NCI-H2171 (cell line): ENCODE measurements at regions not wholly inside any gene's neighbourhood (a gene's known extent, or its start where the extent isn't known, plus 50 kb on each side); places are given as distances from the start of the nearest gene placed in this dataset.

ENCODE experiments used
- DNase-seq: peaks from one replicate; lab custom pipeline; 2025; lab: John Stamatoyannopoulos, UW

DNA sequence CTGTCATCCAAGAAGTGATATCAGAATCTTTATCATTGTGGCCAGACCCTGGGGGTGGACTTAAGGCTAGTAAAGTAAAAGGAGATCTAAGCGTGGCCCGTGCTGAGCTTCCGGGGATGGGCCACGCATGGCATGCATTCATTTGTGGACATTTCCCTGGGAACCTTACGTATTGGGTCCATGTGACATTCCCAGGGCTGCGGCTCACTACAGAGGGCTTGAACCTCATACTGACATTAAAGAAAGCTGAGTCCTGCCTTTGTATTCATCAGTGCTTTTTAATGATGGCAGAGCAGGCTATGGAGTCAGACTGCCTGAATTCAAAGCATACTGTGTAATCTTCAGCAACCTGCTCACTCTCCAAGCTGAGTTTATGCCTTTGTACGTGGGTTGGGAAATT lies 152.2 kb upstream of the AFDN start:
- no peak for DNase-seq

DNA sequence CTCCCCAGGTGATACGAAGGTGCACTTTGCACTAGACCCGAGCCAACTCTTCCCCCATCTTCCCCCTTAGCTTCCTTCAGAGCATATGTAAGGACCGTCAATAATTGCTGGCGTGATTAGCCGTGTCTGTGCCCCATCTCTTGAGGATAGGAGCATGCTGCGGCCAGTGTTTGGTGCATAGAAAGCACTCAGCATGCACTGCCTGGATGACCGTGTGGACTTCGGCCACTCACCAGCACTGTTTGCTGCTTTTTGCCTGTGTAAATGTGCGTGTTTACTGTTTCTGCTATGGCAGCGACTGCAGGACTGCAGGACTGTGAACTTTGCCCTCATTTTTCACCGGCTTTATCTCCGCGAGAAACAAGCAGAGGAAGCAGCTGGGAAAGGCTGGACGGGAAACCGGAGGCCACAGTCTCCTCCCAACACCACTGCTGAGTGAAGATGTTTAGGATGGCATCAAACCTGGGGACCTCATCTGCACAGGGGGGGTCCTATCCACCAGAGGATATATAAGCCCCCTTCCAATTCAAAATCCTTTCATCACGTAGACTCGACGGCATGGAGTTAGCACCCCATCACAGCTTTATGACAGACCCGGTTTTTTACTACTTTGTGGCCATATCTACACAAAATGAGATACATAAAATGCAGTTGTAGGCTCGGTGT lies 150.6 kb upstream of the AFDN start:
- no peak for DNase-seq

DNA sequence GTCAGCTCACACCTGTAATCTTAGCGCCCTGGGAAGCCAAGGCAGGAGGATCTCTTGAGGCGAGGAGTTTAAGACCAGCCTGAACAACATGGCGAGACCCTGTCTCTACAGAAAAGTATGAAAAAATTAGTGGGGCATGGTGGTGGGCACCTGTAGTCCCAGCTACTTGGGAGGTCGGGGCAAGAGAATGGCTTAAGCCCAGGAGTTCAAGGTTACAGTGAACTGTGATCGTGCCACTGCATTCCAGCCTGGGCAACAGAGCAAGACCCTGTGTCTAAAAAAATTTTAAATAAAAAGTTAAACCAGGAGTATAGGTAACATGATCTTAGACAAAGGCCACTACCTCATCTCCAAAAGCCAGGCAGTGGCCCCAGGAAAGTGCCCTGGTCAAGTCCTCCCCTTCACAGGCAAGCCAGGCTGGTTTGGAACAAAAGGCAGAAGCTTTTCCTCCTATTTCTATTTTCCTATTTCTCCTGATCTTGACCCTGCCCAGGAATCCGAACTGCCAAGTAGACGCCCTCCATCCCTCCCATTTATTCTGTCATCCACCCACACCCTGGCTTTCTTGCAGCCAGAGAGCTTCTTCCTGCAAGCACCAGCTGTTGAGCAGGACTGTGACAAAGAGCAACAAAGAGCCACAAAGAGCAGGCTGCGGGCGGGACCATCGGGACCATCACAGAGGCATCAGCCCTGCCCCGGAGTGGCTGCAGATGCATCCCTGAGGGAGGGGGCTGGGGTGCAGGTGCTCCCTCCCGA lies 149.9 kb upstream of the AFDN start:
- DNase-seq: peak; percentile 32

DNA sequence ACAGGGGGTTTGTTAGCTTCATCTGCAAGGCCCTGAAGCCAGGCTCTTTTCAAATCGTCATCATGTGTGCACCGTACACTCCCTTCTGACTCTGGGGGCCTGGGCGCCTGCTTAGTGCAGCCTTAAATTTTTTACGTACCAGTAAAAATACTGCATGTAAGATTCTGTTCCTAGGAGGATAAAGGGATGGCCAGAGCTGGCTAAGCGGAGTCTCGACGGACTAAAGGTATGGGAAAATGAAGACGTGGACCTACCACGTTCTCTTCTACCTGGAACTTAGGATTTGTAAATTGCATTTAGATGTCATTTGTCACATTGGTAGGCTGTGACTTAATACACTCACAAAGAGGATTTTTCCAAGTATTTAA lies 149.3 kb upstream of the AFDN start:
- no peak for DNase-seq

DNA sequence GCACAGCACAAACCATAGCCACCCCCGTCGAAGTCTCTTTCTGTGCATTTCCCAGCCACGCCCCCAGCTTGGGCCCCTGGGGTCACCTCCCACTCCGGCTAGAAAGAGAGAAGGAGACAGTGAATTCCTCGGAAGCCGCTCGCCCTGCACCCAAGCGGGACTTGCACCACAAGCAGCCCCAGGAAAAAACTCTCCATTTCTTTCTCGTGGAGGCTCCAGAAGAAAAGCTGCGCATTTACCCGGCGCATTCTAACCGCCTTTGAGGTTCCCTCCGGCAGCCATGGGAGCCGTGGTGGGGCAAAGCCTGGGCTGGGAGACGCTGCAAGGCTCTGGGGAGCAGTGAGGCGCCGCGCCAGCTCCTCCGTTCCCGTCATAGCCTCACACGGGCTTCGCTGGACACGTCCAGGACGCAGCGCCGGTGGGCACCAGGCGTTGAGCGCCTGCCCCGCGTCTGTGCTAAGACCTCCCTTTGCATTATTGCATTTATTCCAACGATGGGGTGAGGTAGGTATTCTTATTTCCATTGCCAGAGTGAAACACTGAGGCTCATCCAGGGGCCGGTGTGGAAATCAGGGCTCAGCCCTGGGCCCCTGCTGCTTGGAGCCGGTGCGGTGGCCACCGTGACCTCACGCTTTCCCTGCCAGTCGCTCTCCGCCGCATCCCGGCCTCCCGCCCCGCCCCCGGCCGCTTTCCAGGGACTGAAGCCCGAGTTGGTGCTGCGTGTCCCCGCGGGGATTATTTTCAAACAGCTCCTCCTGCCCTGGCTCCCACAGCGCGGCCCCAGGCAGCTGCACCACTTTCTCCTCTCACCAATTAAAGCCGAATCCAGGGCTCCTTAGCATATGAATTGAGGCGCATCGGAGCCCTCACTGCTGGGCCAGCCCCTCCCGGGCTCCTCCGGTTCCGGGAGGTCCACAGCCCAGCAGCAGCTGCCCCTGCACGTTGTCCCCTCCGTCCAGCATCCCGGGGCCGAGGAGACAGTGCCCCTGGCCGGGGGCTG lies 148.3 kb upstream of the AFDN start:
- peak; percentile 37 for DNase-seq

DNA sequence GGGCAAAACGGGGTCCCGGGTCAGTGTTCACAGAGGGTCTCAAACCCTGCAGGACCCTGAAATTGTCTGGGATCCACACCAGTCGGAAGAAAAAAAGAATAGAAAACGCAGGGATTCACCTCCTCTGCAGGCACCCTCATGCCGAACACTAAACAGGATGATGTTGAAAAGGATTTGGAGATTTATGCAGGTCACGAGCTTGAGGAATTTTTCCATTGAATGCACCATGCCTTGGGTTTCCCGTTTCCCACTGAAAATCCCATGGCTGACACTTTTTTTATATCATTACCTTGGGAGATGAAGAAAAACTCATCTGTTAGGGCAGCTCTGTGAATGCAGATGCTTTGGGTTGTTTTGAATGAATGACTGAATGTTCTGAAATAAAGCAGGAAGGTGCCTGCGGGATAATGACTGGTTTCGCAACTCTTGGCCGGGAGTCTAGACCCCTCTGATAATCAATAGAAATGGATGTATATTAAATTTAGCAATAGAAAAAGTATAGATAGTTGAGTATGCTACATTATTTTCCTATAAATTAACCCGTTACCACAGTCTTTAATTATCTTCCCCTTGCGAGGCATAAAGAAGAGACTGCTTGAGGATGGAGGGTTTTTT lies 147.5 kb upstream of the AFDN start:
- no peak for DNase-seq

DNA sequence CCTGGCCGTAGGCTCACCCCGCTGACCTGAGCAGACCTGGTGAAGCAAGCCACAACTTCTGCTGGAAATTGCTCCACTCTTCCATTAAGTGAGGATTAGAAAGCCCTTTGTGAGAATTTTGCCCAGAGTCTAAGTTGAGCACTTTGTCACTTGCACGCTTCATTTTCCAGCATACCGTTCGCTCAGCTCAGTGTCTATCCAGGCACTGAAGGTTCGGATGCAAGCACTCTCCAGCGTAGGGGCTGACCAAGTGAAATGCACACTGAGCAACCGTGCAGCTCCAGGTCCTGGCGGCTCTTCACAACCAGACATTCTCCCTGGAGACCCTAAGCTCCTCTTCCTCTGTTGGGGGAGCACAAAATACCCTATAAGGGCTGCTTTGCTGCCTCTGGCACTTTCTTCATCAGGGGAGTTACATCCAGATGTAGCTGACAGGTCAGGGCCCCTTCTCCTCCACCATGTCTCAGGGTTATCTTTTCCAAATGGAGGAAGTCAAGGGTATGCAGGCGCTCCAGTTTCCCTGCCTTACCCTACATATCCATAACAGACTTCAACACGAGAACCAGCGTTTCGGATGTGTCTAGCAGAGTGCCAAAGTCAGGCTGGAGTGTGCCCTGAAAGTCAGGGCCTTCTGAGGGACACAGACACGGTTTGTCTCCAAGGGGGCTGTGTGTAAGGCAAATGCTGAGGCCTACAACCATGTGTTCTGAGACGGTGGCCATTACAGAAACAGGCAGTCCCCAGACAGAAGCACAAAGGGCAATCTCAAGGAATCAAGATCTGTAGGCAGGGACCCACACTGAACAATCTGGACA lies 146.7 kb upstream of the AFDN start:
- DNase-seq: no peak

DNA sequence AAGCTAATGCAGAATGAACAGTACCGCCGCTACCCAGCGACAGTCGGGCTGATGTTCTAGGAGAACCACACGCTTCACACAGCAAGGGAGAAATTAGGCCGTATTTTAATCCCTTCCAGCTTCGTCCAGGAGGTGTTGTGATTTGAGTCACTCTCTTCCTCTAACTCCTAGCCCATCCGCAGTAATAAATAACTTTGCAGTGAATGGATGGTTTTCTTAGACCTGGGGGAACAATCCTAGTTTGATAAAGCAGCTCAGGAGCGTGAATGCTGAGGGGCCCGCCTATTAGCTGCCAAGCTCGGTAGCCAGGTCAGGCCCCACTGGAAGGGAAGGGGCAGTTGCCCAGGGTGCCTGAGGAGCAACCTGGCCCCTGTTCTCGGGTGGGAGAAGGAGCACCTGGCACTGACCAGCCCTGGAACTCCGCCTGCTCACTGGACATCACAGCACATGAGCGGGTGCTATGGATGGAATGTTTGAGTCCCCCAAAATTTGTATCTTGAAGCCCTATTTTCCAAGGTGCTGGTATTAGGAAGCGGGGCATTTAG lies 146.0 kb upstream of the AFDN start:
- DNase-seq: no peak

DNA sequence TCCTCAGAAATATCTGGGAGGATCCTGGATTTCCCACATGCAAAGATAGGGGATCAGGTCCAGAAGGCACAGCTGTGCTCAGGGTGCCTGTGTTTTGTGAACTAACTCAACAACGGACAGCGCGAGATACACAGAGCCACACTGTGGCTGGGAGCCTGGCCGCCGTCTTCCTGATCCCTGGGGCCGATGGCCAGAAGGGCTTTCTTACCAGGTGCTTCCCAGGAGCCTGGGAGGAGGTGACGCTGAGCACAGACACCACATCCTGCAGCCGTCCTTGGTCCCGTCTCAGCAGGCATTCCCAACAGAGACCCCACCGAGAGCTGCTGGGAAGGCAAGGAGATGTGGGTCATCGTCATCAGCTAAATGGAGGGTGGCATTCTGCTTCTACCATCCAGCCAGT lies 144.6 kb upstream of the AFDN start:
- DNase-seq: no peak

DNA sequence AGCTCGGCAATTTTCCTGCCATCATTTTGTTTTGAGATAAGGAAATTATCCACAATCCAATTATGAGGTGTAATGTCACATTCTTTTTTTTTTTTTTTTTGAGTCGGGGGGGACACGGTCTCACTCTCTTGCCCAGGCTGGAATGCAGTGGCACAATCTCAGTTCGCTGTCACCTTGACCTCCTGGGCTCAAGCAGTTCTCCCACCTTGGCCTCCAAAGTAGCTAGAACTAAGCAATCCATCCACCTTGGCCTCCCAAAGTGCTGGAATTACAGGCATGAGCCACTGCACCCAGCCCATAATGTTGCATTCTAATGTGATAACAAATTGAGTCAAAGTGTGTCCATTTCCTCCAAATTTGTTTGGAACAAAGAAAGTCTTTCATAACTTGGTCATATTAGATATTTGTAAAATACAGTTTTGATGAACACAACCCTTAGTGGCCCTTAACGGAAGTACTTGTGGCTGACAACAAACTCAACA lies 144.1 kb upstream of the AFDN start:
- DNase-seq: no peak

DNA sequence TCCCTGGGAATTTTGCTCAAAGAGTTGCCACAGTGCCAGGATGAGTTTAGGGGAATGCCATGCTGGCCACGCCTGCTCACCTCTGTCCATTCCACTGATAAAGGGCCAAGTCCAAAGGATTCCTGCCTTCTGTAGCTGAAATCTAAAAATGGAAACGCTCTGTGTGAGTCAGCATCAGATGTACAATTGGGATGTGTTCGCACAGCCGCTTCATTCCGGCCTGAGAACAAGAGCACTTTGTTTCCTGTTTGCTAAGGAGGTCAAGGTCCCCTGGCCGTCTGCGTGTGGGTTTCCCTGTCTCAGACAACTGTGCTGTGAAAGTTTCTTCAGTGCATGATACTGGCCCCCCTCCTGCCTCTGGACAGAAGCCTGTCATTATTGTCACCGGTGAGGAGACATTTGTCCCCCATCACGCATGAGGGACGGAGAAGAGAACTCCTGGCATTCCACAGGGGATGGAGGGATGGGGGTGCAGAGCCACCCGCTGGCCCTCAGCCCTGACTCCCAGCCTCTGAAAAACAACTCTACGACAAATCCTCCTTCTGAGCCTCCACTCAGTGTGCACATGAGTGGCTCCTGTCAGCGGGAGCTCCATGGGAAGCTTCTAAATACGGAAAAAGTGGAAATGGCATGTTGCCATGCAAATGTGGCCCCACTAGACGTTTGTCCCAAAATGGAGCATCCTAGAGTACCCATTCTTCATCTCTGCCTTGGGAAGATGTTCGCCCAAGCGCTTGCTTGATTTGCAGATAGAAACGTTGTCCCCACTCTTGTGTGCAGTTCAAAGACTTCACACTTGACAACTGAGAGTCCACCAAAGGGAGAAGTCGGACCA lies 143.5 kb upstream of the AFDN start:
- no peak for DNase-seq

DNA sequence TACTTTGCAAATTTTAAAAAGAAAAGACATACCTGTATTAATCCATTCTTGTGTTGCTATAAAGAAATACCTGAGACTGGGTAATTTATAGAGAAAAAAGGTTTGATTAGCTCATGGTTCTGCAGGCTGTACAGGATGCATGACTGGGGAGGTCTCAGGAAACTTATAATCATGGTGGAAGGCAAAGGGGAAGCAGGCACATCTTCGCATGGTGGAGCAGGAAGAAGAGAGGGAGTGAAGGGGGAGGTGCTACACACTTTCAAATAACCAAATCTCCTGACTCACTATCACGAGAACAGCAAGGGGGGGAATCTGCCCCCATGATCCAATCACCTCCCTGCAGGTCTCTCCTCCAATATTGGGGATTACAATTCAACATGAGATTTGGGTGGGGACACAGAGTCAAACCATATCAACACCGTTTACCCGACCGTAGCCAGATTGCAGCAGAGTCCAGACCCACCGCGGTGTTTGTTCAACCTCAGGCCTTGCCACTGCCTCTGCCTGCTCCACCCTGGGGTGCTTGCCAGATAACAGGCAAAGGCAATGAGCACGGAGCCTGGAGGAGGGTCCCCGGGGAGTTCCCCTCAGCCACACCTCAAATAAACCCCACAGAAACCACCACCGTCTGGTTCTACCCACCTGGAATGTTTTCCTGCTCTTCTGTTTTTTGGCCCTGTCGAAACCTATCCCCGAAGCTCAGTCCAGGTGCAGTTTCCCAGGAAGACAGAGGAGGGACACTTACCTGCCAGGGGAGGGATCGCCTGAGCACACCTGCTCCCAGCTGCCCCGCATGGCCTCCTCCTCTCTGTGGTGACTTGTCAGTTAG lies 142.2 kb upstream of the AFDN start:
- DNase-seq: peak; percentile 81

DNA sequence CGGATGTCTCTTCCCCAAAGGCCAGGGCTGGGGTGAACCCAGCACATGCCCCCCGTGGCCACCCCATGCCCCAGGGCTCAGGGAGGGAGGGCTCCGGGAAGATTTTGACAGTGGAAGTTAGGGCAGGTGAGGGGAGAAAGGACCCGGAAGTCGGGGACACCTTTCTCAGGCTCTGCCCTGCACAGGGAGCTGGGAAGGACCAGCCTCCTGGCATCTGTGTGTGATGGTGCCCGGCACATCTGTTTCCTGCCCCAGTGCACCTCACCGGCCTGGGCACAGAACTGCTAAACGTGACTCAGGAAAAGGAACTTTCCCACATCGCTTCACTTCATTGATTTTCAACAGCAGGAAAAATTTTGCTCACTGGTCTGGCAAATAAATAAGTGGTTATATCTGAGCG lies 141.1 kb upstream of the AFDN start:
- no peak for DNase-seq

DNA sequence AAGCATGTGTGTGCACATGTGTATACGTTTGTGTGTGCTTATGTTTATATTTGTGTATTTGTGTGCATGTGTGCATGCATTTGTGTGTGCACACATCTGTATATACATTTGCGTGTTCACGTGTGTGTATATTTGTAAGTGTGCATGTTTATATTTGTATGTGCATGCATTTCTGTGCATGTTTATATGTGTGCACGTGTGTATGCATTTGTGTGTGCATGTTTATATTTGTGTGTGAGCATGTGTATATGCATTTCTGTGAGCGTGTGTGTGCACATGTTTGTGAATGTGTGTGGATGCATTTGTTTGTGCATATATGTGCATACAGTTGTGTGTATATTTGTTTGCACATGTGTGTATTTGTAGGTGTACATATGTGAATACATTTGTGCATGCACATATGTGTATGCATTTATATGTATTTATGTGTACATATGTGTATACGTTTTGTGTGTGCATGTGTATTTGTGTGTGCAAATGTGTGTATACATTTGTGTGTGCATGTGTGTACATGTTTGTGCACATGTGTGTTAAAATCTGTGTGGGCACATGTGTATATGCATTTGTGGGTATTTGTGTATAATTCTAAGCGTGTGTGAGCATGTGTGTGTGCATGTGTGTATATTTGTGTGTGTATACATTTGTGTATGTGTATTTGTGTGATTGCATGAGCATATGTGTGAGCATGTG lies 140.4 kb upstream of the AFDN start:
- DNase-seq: no peak

DNA sequence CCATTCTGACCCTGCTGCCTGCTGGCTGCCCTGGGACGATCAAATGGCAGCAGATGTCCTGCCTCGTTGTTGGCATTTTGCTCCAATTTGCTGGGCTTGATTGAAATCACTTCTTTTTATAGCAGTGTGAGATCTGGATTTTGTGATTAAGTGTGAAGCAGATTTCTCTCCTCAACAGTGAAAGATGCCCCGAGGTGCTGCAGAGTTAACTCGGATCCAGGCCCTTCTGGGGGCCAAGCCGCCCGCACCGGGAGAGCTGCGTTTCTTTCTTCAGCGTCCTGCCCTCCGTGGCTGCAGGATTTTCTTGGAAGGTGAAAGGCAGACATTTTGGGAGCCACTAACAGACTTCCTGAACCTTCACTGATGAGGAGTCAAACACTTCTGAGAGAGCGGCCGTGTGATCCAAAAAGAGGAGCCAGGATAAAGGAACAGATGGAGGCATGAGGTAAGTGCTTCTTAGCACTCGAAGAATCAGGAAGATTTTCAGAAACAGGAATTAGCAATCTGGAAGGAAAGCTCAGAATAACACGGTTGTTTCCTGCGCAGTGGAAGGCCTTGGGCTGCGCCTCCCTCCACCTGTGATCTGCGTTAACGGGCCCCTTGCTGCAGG lies 139.5 kb upstream of the AFDN start:
- no peak for DNase-seq

DNA sequence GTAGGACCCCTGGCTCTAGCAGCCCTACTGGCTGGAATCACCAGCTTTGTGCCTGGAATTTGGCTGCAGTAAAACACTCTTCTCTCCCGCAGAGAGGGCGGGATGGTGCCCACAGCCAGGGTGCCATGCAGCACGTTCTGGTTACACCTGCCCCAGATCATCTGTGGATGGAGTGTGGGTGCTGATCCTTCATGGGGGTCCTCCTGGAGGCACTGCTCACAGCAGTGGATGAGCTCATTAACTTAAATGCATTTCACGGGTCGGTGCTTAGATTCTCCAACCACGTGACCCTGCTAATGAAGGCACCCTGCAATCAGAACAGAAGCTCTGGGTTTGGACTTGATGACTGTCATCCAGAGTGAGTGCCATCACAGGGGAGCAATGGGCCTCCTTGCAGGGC lies 138.6 kb upstream of the AFDN start:
- no peak for DNase-seq

DNA sequence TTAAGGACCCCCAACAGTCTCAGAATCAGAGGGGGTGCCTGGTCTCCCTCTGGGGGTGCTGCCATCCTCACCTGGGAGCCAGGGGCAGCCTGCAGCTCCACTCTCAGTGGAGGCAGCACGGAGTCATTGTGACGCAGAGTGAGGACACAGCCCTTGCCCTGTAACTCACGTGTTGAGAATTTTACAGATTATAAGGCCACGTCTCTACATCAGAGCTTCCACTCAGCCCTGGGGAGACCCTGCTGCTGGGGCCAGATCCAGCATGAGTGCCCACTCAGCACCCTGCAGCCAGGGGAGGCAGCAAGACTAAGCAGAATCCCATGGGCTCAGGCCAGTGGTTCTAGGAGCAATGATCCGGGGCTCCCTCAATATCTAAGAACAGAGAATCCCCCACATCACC lies 137.4 kb upstream of the AFDN start:
- DNase-seq: no peak

DNA sequence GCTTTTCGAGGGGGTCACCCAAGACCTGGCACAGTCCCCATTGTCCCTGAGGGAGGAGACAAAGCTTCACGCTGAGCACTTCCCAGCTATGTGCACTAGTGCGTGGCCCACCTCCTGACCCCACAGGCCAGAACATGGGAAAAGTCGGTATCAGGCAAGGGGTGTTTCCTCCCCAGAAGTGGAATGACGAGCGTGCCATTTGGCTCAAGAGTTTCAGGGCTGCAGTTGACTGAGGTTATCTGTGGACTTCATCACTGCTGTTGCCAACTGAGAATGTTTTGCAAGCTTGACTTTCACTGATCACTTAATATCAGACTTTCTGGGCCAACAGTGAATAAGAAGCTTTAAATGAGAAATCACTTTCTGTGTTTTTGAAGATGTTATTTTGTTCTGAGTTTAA lies 137.0 kb upstream of the AFDN start:
- no peak for DNase-seq
